ENCODE measurements at regions not wholly inside any gene's neighbourhood (a gene's known extent, or its start where the extent isn't known, plus 50 kb on each side); places are given as distances from the start of the nearest gene placed in this dataset.
"Not testable (repeated sequence)": the region's sequence is repeated elsewhere in the genome, so short reads cannot be mapped to it uniquely, and the experiment has no call there.

DNA sequence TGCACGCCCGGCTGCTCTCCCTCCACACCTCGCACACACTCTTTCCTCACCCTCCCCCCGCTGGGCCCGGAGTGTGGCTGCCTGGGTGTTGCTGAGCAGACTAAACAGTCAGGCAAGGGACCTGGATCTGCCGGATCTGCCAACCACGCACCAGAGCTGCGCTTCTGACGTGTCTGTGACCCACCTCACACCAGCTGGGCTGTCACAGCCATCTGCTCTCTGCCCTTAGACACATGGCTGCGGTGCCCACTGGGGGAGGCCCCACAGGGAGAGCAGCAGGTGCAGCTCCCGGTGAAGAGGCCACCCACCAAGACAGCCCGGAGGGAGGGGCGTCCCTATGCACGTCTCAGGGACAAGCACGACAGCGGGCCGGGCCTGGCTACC is 5403.1 kb upstream of the TPTE start:
- not testable (repeated sequence) for TF ChIP-seq SUZ12 (IDR thresholded peaks at IDR 0.05; ENCODE audit: extremely low read depth, insufficient read depth, insufficient read length); ZNF274 (IDR thresholded peaks at IDR 0.05; ENCODE audit: low read depth, low read length)

Data from NT2/D1 (cell line).